ENCODE measurements at regions not wholly inside any gene's neighbourhood (a gene's known extent, or its start where the extent isn't known, plus 50 kb on each side); places are given as distances from the start of the nearest gene placed in this dataset.

- TF ChIP-seq ZNF8 (CRISPR knock-in tag; IDR thresholded peaks at IDR 0.05) (no peak), TSHZ2 (CRISPR knock-in tag; IDR thresholded peaks at IDR 0.05) (no peak), ZFP3 (CRISPR knock-in tag; IDR thresholded peaks at IDR 0.05) (no peak), BACH2 (CRISPR knock-in tag; IDR thresholded peaks at IDR 0.05; ENCODE audit: borderline replicate concordance) (no peak), OSR1 (CRISPR knock-in tag; IDR thresholded peaks at IDR 0.05) (no peak), ZC3H10 (CRISPR knock-in tag; IDR thresholded peaks at IDR 0.05) (no peak), TCF4 (CRISPR knock-in tag; IDR thresholded peaks at IDR 0.05; ENCODE audit: borderline replicate concordance) (no peak), CREB5 (CRISPR knock-in tag; IDR thresholded peaks at IDR 0.05; ENCODE audit: low read depth) (no peak)
- ATAC-seq = peak; percentile 51; the same call in 2 of the 3 replicates
Observed at GRCh38 chr11:28606930-28607329, 498.7 kb downstream of the METTL15 start.

GRCh38 chr11:28599656-28600055 lies 491.5 kb downstream of the METTL15 start:
- no peak for ATAC-seq

GRCh38 chr11:28598531-28598930 lies 490.3 kb downstream of the METTL15 start:
- TF ChIP-seq ISL1 (CRISPR knock-in tag; IDR thresholded peaks at IDR 0.05) (no peak), TOX (CRISPR knock-in tag; IDR thresholded peaks at IDR 0.05; ENCODE audit: borderline replicate concordance) (no peak), ZNF70 (CRISPR knock-in tag; IDR thresholded peaks at IDR 0.05) (no peak), TCF4 (CRISPR knock-in tag; IDR thresholded peaks at IDR 0.05; ENCODE audit: borderline replicate concordance) (no peak), OSR1 (CRISPR knock-in tag; IDR thresholded peaks at IDR 0.05) (no peak), CSRNP3 (CRISPR knock-in tag; IDR thresholded peaks at IDR 0.05) (no peak), ZNF8 (CRISPR knock-in tag; IDR thresholded peaks at IDR 0.05) (no peak), BACH2 (CRISPR knock-in tag; IDR thresholded peaks at IDR 0.05; ENCODE audit: borderline replicate concordance) (no peak), PPARA (CRISPR knock-in tag; IDR thresholded peaks at IDR 0.05; ENCODE audit: borderline replicate concordance) (no peak)
- ATAC-seq = no peak

More at GRCh38 chr11:28599656-28600055, 491.5 kb downstream of the METTL15 start:
- TF ChIP-seq TOX (CRISPR knock-in tag; IDR thresholded peaks at IDR 0.05; ENCODE audit: borderline replicate concordance) (no peak), TCF4 (CRISPR knock-in tag; IDR thresholded peaks at IDR 0.05; ENCODE audit: borderline replicate concordance) (no peak), CSDC2 (CRISPR knock-in tag; IDR thresholded peaks at IDR 0.05) (no peak), CREB5 (CRISPR knock-in tag; IDR thresholded peaks at IDR 0.05; ENCODE audit: low read depth) (no peak), ESRRG (CRISPR knock-in tag; IDR thresholded peaks at IDR 0.05) (no peak), ISL1 (CRISPR knock-in tag; IDR thresholded peaks at IDR 0.05) (peak; percentile 42; the same call in 1 of the 2 replicates)

GRCh38 chr11:28596816-28597215 lies 488.6 kb downstream of the METTL15 start:
- no peak for ATAC-seq
- TF ChIP-seq CSRNP3 (CRISPR knock-in tag; IDR thresholded peaks at IDR 0.05) (no peak), ESRRG (CRISPR knock-in tag; IDR thresholded peaks at IDR 0.05) (no peak), CSDC2 (CRISPR knock-in tag; IDR thresholded peaks at IDR 0.05) (no peak), ZNF8 (CRISPR knock-in tag; IDR thresholded peaks at IDR 0.05) (no peak), ZNF565 (CRISPR knock-in tag; conservative IDR thresholded peaks at IDR 0.05; ENCODE audit: low read depth) (no peak), PATZ1 (CRISPR knock-in tag; IDR thresholded peaks at IDR 0.05; ENCODE audit: borderline replicate concordance) (no peak), GLIS3 (CRISPR knock-in tag; IDR thresholded peaks at IDR 0.05) (no peak), ZNF70 (CRISPR knock-in tag; IDR thresholded peaks at IDR 0.05) (no peak), POU6F1 (CRISPR knock-in tag; IDR thresholded peaks at IDR 0.05; ENCODE audit: borderline replicate concordance, low read depth) (no peak), BACH2 (CRISPR knock-in tag; IDR thresholded peaks at IDR 0.05; ENCODE audit: borderline replicate concordance) (no peak)
